COLO668 (cell line): ENCODE measurements at regions not wholly inside any gene's neighbourhood (a gene's known extent, or its start where the extent isn't known, plus 50 kb on each side); places are given as distances from the start of the nearest gene placed in this dataset.
A peak's percentile ranks its signal among the peaks of the same experiment; 100 is the strongest.
"Not testable (repeated sequence)": the region's sequence is repeated elsewhere in the genome, so short reads cannot be mapped to it uniquely, and the experiment has no call there.

Source experiments
- DNase-seq: peaks from one replicate; lab custom pipeline; 2025; ENCODE audit not compliant: unreplicated experiment; lab: John Stamatoyannopoulos, UW

- no peak for DNase-seq
Measured at GRCh38 chr12:13924286-13924685, 57.1 kb downstream of the GRIN2B start.

- DNase-seq, result no peak
Measured at GRCh38 chr12:13918897-13919296, 62.5 kb downstream of the GRIN2B start.

GRCh38 chr12:13915096-13915495 lies 66.3 kb downstream of the GRIN2B start:
- no peak for DNase-seq

GRCh38 chr12:13913371-13913770 lies 68.0 kb downstream of the GRIN2B start:
- no peak for DNase-seq

GRCh38 chr12:13911756-13912554 lies 69.4 kb downstream of the GRIN2B start:
- no peak for DNase-seq

GRCh38 chr12:13905794-13906193 lies 75.6 kb downstream of the GRIN2B start:
- DNase-seq, result no peak

GRCh38 chr12:13900718-13901117 lies 80.7 kb downstream of the GRIN2B start:
- DNase-seq, result no peak

GRCh38 chr12:13898387-13898786 lies 83.0 kb downstream of the GRIN2B start:
- DNase-seq, result not testable (repeated sequence)

- no peak for DNase-seq
Measured at GRCh38 chr12:13897811-13898210, 83.6 kb downstream of the GRIN2B start.

GRCh38 chr12:13896063-13896626 lies 85.3 kb downstream of the GRIN2B start:
- no peak for DNase-seq

- no peak for DNase-seq
Measured at GRCh38 chr12:13891902-13892301, 89.5 kb downstream of the GRIN2B start.

GRCh38 chr12:13890943-13891342 lies 90.5 kb downstream of the GRIN2B start:
- DNase-seq, result no peak

- no peak for DNase-seq
Measured at GRCh38 chr12:13887779-13888388, 93.5 kb downstream of the GRIN2B start.

- DNase-seq, result no peak
Measured at GRCh38 chr12:13882176-13882575, 99.2 kb downstream of the GRIN2B start.

GRCh38 chr12:13880613-13881012 lies 100.8 kb downstream of the GRIN2B start:
- DNase-seq, result no peak

- DNase-seq, result no peak
Measured at GRCh38 chr12:13875744-13876143, 105.7 kb downstream of the GRIN2B start.

GRCh38 chr12:13870255-13870654 lies 111.1 kb downstream of the GRIN2B start:
- DNase-seq, result no peak

GRCh38 chr12:13864081-13864673 lies 117.2 kb downstream of the GRIN2B start:
- peak; percentile 57 for DNase-seq

- no peak for DNase-seq
Measured at GRCh38 chr12:13857750-13858149, 123.7 kb downstream of the GRIN2B start.

- no peak for DNase-seq
Measured at GRCh38 chr12:13853471-13853870, 127.9 kb downstream of the GRIN2B start.

- DNase-seq, result no peak
Measured at GRCh38 chr12:13851828-13852227, 129.6 kb downstream of the GRIN2B start.

GRCh38 chr12:13849456-13849855 lies 131.9 kb downstream of the GRIN2B start:
- no peak for DNase-seq
